ENCODE measurements at regions not wholly inside any gene's neighbourhood (a gene's known extent, or its start where the extent isn't known, plus 50 kb on each side); places are given as distances from the start of the nearest gene placed in this dataset.

DNA sequence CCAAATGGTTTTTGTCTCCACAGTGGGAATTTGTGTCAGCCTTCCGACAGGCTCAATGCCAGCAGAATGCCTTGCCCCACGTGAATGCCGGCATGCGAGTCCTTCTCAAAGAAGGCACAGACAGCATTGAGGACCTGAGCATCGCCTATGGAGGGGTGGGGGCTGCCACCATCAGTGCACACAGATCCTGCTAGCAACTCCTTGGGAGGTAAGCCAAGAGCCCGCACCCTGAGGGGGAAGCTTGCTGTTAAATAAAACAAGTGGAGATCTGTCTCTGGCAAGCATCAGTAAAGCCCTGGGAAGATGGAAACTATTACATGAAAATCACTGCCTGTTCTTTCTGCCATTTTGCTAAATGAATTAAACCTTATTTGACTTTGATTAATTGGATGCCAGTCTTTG, 67.5 kb upstream of the BZW1 start:
- TF ChIP-seq RAD21 (CRISPR knock-in tag; IDR thresholded peaks at IDR 0.05) (no peak), CEBPB (IDR thresholded peaks at IDR 0.05; ENCODE audit: borderline replicate concordance, low read depth, low read length) (no peak), TARDBP (CRISPR knock-in tag; IDR thresholded peaks at IDR 0.05) (no peak), PCBP2 (optimal IDR thresholded peaks at IDR 0.05; ENCODE audit: low read depth, low read length, poor library complexity, severe bottlenecking) (no peak), THAP7 (CRISPR knock-in tag; IDR thresholded peaks at IDR 0.05) (no peak), CTCF (CRISPR knock-in tag; IDR thresholded peaks at IDR 0.05) (no peak), SOX13 (IDR thresholded peaks at IDR 0.05) (no peak), SOX13 (CRISPR knock-in tag; conservative IDR thresholded peaks at IDR 0.05 in 1 of 2, IDR thresholded peaks at IDR 0.05 in 1 of 2) (no peak)
- TF ChIP-seq, protein P1, sequence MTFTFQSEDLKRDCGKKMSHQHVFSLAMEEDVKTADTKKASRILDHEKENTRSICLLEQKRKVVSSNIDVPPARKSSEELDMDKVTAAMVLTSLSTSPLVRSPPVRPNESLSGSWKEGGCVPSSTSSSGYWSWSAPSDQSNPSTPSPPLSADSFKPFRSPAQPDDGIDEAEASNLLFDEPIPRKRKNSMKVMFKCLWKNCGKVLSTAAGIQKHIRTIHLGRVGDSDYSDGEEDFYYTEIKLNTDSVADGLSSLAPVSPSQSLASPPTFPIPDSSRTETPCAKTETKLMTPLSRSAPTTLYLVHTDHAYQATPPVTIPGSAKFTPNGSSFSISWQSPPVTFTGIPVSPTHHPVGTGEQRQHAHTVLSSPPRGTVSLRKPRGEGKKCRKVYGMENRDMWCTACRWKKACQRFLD (CRISPR knock-in tag; IDR thresholded peaks at IDR 0.05; ENCODE audit: borderline replicate concordance), result no peak
- TF ChIP-seq, protein P2, sequence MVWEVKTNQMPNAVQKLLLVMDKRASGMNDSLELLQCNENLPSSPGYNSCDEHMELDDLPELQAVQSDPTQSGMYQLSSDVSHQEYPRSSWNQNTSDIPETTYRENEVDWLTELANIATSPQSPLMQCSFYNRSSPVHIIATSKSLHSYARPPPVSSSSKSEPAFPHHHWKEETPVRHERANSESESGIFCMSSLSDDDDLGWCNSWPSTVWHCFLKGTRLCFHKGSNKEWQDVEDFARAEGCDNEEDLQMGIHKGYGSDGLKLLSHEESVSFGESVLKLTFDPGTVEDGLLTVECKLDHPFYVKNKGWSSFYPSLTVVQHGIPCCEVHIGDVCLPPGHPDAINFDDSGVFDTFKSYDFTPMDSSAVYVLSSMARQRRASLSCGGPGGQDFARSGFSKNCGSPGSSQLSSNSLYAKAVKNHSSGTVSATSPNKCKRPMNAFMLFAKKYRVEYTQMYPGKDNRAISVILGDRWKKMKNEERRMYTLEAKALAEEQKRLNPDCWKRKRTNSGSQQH (CRISPR knock-in tag; IDR thresholded peaks at IDR 0.05; ENCODE audit: low read depth), result no peak

Data from HepG2 (cell line).